ENCODE measurements at regions not wholly inside any gene's neighbourhood (a gene's known extent, or its start where the extent isn't known, plus 50 kb on each side); places are given as distances from the start of the nearest gene placed in this dataset.

- no peak for DNase-seq (ENCODE audit: low read depth in 6 of 9, low spot score in 9 of 9)
- H3K4me3 ChIP-seq (ENCODE audit: low read length in 2 of 2), result no peak overlapping the region
- no peaks in the 10 kb centered on the region for H3K36me3 ChIP-seq (ENCODE audit: control insufficient read depth in 2 of 2, insufficient read depth in 2 of 2, low read length in 1 of 2)
- H3K27ac ChIP-seq (ENCODE audit: low read depth in 1 of 2, low read length in 1 of 2), result no peak overlapping the region
- H3K9me3 ChIP-seq (ENCODE audit: control insufficient read depth in 2 of 2, insufficient read depth in 1 of 2, low read length in 1 of 2), result no peaks in the 10 kb centered on the region
- 97% methylated on average over 3 of the region's 3 CpGs for WGBS
- H3K27me3 ChIP-seq (ENCODE audit: control insufficient read depth in 2 of 2, insufficient read depth in 1 of 2, low read length in 1 of 2), result no peaks in the 10 kb centered on the region
- H3K4me1 ChIP-seq (ENCODE audit: control insufficient read depth in 2 of 2, insufficient read depth in 2 of 2, low read length in 2 of 2), result no peaks in the 10 kb centered on the region
These were observed 412.9 kb upstream of the SPRY2 start for GRCh38 chr13:80753866-80754265.

- H3K27ac ChIP-seq (ENCODE audit: low read depth in 1 of 2, low read length in 1 of 2), result no peak overlapping the region
- peak in 1 of 9 donors; percentile 1 for DNase-seq (ENCODE audit: low read depth in 6 of 9, low spot score in 9 of 9)
- no peaks in the 10 kb centered on the region for H3K27me3 ChIP-seq (ENCODE audit: control insufficient read depth in 2 of 2, insufficient read depth in 1 of 2, low read length in 1 of 2)
- H3K4me1 ChIP-seq (ENCODE audit: control insufficient read depth in 2 of 2, insufficient read depth in 2 of 2, low read length in 2 of 2), result no peaks in the 10 kb centered on the region
- H3K9me3 ChIP-seq (ENCODE audit: control insufficient read depth in 2 of 2, insufficient read depth in 1 of 2, low read length in 1 of 2), result no peaks in the 10 kb centered on the region
- WGBS, result 96% methylated on average over 1 of the region's 1 CpG
- H3K4me3 ChIP-seq (ENCODE audit: low read length in 2 of 2), result no peak overlapping the region
- H3K36me3 ChIP-seq (ENCODE audit: control insufficient read depth in 2 of 2, insufficient read depth in 2 of 2, low read length in 1 of 2), result no peaks in the 10 kb centered on the region
These were observed 410.9 kb upstream of the SPRY2 start for GRCh38 chr13:80751854-80752253.

DNA sequence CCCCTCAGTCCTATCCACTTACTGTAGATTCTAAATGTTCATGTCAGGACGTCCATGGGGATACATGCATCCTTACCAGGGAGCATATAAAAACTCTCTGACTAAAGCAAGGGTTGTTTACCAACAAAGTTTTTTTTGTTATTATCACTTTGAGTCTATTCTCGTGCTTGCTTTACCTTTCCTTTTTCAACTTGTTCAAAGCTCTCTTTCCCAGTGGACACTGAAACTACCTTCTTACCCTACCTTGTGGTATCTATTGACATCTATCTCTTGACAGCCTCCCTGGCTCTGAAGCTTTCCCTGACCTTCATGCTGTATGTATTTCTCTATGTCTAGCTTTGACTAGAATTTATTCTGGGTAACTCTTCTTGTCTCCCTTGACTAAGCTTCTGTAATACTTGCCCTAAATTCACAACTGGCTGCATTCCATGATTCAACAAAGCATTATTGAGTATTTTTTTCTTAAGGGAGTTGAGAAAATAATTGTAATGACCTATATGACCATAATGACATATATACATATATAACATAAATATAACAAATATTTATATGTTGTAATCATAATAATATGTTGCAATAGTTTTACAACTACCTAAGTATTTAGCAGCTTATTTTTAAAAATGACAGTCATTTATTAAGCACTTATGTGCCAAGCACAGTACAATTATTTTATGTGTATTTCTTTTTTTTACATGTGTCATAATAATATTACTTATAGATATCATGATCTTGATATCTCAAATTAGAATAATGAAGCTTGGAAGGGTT is 403.4 kb upstream of the SPRY2 start:
- Histone ChIP-seq H3K27me3 (ENCODE audit: control insufficient read depth in 2 of 2, insufficient read depth in 1 of 2, low read length in 1 of 2) (no peaks in the 10 kb centered on the region), H3K9me3 (ENCODE audit: control insufficient read depth in 2 of 2, insufficient read depth in 1 of 2, low read length in 1 of 2) (no peaks in the 10 kb centered on the region), H3K4me3 (ENCODE audit: low read length in 2 of 2) (no peak overlapping the region), H3K36me3 (ENCODE audit: control insufficient read depth in 2 of 2, insufficient read depth in 2 of 2, low read length in 1 of 2) (no peaks in the 10 kb centered on the region), H3K4me1 (ENCODE audit: control insufficient read depth in 2 of 2, insufficient read depth in 2 of 2, low read length in 2 of 2) (no peaks in the 10 kb centered on the region), H3K27ac (ENCODE audit: low read depth in 1 of 2, low read length in 1 of 2) (no peak overlapping the region)
- WGBS, result 71% methylated on average over 2 of the region's 2 CpGs
- no peak for DNase-seq (ENCODE audit: low read depth in 6 of 9, low spot score in 9 of 9)

DNA sequence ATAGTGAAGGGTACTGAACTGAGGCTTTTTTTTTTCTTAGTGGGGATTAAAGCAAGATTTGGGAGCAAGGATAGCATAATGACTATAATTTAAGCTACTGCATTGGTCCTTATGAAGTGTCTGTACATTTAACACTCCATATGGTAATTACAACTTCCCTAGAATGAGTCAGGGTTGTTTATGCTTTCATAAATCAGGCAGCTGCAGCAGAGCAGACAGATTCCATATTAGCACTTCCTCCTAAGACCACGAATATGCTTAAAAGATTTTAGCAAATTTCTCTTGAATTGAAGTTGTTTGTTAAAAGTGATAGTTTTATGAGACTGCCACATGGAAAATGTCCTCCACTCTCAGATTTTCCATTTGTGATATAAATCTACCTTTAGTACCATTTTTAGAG is 401.1 kb upstream of the SPRY2 start:
- Histone ChIP-seq H3K4me1 (ENCODE audit: control insufficient read depth in 2 of 2, insufficient read depth in 2 of 2, low read length in 2 of 2) (no peaks in the 10 kb centered on the region), H3K27me3 (ENCODE audit: control insufficient read depth in 2 of 2, insufficient read depth in 1 of 2, low read length in 1 of 2) (no peaks in the 10 kb centered on the region), H3K9me3 (ENCODE audit: control insufficient read depth in 2 of 2, insufficient read depth in 1 of 2, low read length in 1 of 2) (no peaks in the 10 kb centered on the region), H3K36me3 (ENCODE audit: control insufficient read depth in 2 of 2, insufficient read depth in 2 of 2, low read length in 1 of 2) (no peaks in the 10 kb centered on the region), H3K27ac (ENCODE audit: low read depth in 1 of 2, low read length in 1 of 2) (no peak overlapping the region), H3K4me3 (ENCODE audit: low read length in 2 of 2) (no peak overlapping the region)
- 13% methylated on average over 1 of the region's 1 CpG for WGBS
- DNase-seq (ENCODE audit: low read depth in 6 of 9, low spot score in 9 of 9), result no peak

DNA sequence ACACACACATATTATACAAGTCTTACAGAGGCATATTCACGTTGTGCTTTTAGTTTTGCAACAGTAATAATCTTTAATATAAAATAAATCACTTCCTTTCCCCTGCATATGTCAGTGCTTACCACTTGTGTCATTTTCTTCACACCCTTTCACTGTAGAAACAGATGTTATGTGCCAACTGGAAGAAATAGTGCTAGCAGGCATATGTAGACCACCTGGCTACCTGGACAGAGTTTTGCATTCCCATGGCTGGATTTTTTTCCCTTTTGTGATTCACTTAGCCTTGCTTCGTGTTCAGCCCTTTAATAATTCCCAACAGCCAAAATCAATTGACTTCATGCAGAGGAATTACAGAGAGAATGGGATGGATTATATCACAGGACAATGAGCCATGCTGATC is 399.1 kb upstream of the SPRY2 start:
- Histone ChIP-seq H3K4me3 (ENCODE audit: low read length in 2 of 2) (no peak overlapping the region), H3K27ac (ENCODE audit: low read depth in 1 of 2, low read length in 1 of 2) (no peak overlapping the region), H3K9me3 (ENCODE audit: control insufficient read depth in 2 of 2, insufficient read depth in 1 of 2, low read length in 1 of 2) (no peaks in the 10 kb centered on the region), H3K27me3 (ENCODE audit: control insufficient read depth in 2 of 2, insufficient read depth in 1 of 2, low read length in 1 of 2) (no peaks in the 10 kb centered on the region), H3K36me3 (ENCODE audit: control insufficient read depth in 2 of 2, insufficient read depth in 2 of 2, low read length in 1 of 2) (no peaks in the 10 kb centered on the region), H3K4me1 (ENCODE audit: control insufficient read depth in 2 of 2, insufficient read depth in 2 of 2, low read length in 2 of 2) (no peaks in the 10 kb centered on the region)
- no peak for DNase-seq (ENCODE audit: low read depth in 6 of 9, low spot score in 9 of 9)
- WGBS, result 83% methylated on average over 2 of the region's 2 CpGs

DNA sequence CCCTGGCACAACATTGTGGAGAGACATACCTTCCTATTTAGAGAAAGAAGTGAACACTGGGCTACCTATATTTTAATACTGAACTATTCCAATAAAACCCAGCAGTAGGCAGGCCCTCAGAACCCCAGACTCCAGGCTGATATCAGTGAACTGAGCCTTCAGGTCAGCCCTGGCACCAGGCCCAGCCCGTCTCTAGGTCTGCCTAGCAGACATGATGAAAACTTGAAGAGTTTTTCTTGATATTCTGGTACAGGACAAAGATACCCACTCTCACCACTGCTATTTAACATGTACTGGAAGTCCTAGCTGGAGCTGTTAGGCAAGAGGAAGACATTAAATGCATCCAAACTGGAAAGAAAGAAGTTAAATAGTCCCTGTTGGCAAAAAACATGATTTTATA is 396.6 kb upstream of the SPRY2 start:
- Histone ChIP-seq H3K27ac (ENCODE audit: low read depth in 1 of 2, low read length in 1 of 2) (no peak overlapping the region), H3K9me3 (ENCODE audit: control insufficient read depth in 2 of 2, insufficient read depth in 1 of 2, low read length in 1 of 2) (no peaks in the 10 kb centered on the region), H3K4me1 (ENCODE audit: control insufficient read depth in 2 of 2, insufficient read depth in 2 of 2, low read length in 2 of 2) (no peaks in the 10 kb centered on the region), H3K4me3 (ENCODE audit: low read length in 2 of 2) (no peak overlapping the region), H3K36me3 (ENCODE audit: control insufficient read depth in 2 of 2, insufficient read depth in 2 of 2, low read length in 1 of 2) (no peaks in the 10 kb centered on the region), H3K27me3 (ENCODE audit: control insufficient read depth in 2 of 2, insufficient read depth in 1 of 2, low read length in 1 of 2) (no peaks in the 10 kb centered on the region)
- 92% methylated on average over 1 of the region's 1 CpG for WGBS
- DNase-seq (ENCODE audit: low read depth in 6 of 9, low spot score in 9 of 9), result no peak

- Histone ChIP-seq H3K9me3 (ENCODE audit: control insufficient read depth in 2 of 2, insufficient read depth in 1 of 2, low read length in 1 of 2) (no peaks in the 10 kb centered on the region), H3K27ac (ENCODE audit: low read depth in 1 of 2, low read length in 1 of 2) (no peak overlapping the region), H3K4me1 (ENCODE audit: control insufficient read depth in 2 of 2, insufficient read depth in 2 of 2, low read length in 2 of 2) (no peaks in the 10 kb centered on the region), H3K36me3 (ENCODE audit: control insufficient read depth in 2 of 2, insufficient read depth in 2 of 2, low read length in 1 of 2) (no peaks in the 10 kb centered on the region), H3K4me3 (ENCODE audit: low read length in 2 of 2) (no peak overlapping the region), H3K27me3 (ENCODE audit: control insufficient read depth in 2 of 2, insufficient read depth in 1 of 2, low read length in 1 of 2) (no peaks in the 10 kb centered on the region)
- 84% methylated on average over 1 of the region's 1 CpG for WGBS
- no peak for DNase-seq (ENCODE audit: low read depth in 6 of 9, low spot score in 9 of 9)
These were observed 386.5 kb upstream of the SPRY2 start for GRCh38 chr13:80727321-80727975.

DNA sequence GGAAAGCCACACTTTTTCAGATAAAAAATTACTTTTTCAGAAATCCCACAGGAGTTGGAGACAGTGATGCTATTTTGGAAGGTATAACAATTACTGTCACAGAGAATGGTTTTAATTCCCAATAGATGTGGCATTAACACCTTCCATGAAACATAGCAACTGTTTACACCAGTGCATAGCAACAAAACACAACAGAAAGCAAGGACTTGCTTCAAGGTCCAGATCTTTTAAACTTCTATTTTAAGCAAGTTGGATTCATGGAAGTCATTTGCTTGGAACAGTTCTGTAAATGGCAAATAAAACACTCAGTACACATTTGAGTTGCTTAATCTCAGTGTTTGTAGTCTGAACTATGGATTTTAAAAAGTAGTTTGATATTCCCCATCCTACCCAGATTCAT is 385.9 kb upstream of the SPRY2 start:
- Histone ChIP-seq H3K4me1 (ENCODE audit: control insufficient read depth in 2 of 2, insufficient read depth in 2 of 2, low read length in 2 of 2) (no peaks in the 10 kb centered on the region), H3K36me3 (ENCODE audit: control insufficient read depth in 2 of 2, insufficient read depth in 2 of 2, low read length in 1 of 2) (no peaks in the 10 kb centered on the region)

GRCh38 chr13:80721689-80722088 is 380.8 kb upstream of the SPRY2 start:
- 1% methylated on average over 1 of the region's 1 CpG for WGBS
- no peaks in the 10 kb centered on the region for H3K36me3 ChIP-seq (ENCODE audit: control insufficient read depth in 2 of 2, insufficient read depth in 2 of 2, low read length in 1 of 2)

More for the DNA sequence above, 385.9 kb upstream of the SPRY2 start:
- DNase-seq (ENCODE audit: low read depth in 6 of 9, low spot score in 9 of 9), result no peak
- no peaks in the 10 kb centered on the region for H3K27me3 ChIP-seq (ENCODE audit: control insufficient read depth in 2 of 2, insufficient read depth in 1 of 2, low read length in 1 of 2)
- no peak overlapping the region for H3K4me3 ChIP-seq (ENCODE audit: low read length in 2 of 2)
- H3K27ac ChIP-seq (ENCODE audit: low read depth in 1 of 2, low read length in 1 of 2), result no peak overlapping the region
- H3K9me3 ChIP-seq (ENCODE audit: control insufficient read depth in 2 of 2, insufficient read depth in 1 of 2, low read length in 1 of 2), result no peaks in the 10 kb centered on the region

More at GRCh38 chr13:80721689-80722088, 380.8 kb upstream of the SPRY2 start:
- no peak overlapping the region for H3K27ac ChIP-seq (ENCODE audit: low read depth in 1 of 2, low read length in 1 of 2)
- H3K9me3 ChIP-seq (ENCODE audit: control insufficient read depth in 2 of 2, insufficient read depth in 1 of 2, low read length in 1 of 2), result no peaks in the 10 kb centered on the region
- no peaks in the 10 kb centered on the region for H3K27me3 ChIP-seq (ENCODE audit: control insufficient read depth in 2 of 2, insufficient read depth in 1 of 2, low read length in 1 of 2)
- no peaks in the 10 kb centered on the region for H3K4me1 ChIP-seq (ENCODE audit: control insufficient read depth in 2 of 2, insufficient read depth in 2 of 2, low read length in 2 of 2)
- no peak overlapping the region for H3K4me3 ChIP-seq (ENCODE audit: low read length in 2 of 2)
- no peak for DNase-seq (ENCODE audit: low read depth in 6 of 9, low spot score in 9 of 9)

All from thymus (tissue), 11 donors.